ENCODE measurements at regions not wholly inside any gene's neighbourhood (a gene's known extent, or its start where the extent isn't known, plus 50 kb on each side); places are given as distances from the start of the nearest gene placed in this dataset.

DNA sequence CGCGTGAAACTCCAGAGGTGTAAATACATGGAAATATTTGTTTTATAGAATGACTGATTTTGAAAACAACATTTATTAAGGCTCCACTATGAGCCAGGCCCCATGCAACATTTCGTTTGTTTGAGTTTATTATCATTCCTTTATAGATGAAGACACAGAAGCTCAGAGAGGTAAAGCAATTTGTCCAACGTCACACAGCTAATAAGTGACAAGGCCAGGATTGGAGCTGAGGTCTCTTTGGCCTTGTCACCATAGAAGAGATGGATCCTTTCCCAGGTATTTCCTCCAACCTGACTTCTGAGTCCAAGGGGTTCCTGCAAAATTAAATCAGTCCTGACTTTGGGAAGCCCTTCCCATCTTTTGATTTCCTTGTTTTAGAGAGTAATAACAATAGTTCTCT, 98.0 kb downstream of the SYF2 start:
- no peak overlapping the region for H4K8ac ChIP-seq (replicated peaks; ENCODE audit: insufficient read length, low read depth, low read length)
- H3K9ac ChIP-seq (ENCODE audit: extremely low read depth, insufficient read length, low read length) = no peak overlapping the region
- no peak for DNase-seq
- no peak overlapping the region for H4K5ac ChIP-seq (ENCODE audit: insufficient read length, low read depth, low read length)
- no peak overlapping the region for H3K4ac ChIP-seq (ENCODE audit: low read depth, low read length)
- no peak overlapping the region for H3T11ph ChIP-seq (ENCODE audit: low read length)
- no peak overlapping the region for H3K23ac ChIP-seq (ENCODE audit: insufficient read length, low read depth, low read length)
- no peaks in the 10 kb centered on the region; a peak in 1 of 7 replicates for H3K36me3 Mint-ChIP-seq (ENCODE audit: insufficient read depth in 1 of 3, low read depth in 3 of 3)
- no CpG with 5 or more reads among the region's 4 CpGs for WGBS (ENCODE audit: extremely low coverage, insufficient read length, low lambda C conversion rate)
- H2BK120ac ChIP-seq (ENCODE audit: low read depth, low read length, poor library complexity, severe bottlenecking) = no peak overlapping the region
- H3K27ac Mint-ChIP-seq = no peak overlapping the region
- no peak overlapping the region for H2AFZ ChIP-seq (ENCODE audit: low read length)
- no peaks in the 10 kb centered on the region for H3K79me1 ChIP-seq (ENCODE audit: insufficient read depth, low read depth, low read length, poor library complexity, severe bottlenecking)
- no peaks in the 10 kb centered on the region for H4K20me1 ChIP-seq (ENCODE audit: control insufficient read depth, insufficient read depth, insufficient read length)
- no peaks in the 10 kb centered on the region for H3K23me2 ChIP-seq (ENCODE audit: insufficient read length, low read depth, low read length, poor library complexity, severe bottlenecking)
- no peaks in the 10 kb centered on the region for H3K27me3 ChIP-seq (ENCODE audit: insufficient read depth, low read length)
- no peak overlapping the region for H3K14ac ChIP-seq (ENCODE audit: insufficient read depth, low read length)
- H3K4me3 Mint-ChIP-seq = no peak overlapping the region; a peak in 1 of 5 replicates
- no peak overlapping the region for H2BK20ac ChIP-seq (ENCODE audit: low read depth, low read length, poor library complexity, severe bottlenecking)
- H3K4me1 ChIP-seq (ENCODE audit: insufficient read depth, low read length) = no peaks in the 10 kb centered on the region
- H3K79me2 ChIP-seq (ENCODE audit: insufficient read depth, low read length) = no peaks in the 10 kb centered on the region
- TF ChIP-seq, protein P1, sequence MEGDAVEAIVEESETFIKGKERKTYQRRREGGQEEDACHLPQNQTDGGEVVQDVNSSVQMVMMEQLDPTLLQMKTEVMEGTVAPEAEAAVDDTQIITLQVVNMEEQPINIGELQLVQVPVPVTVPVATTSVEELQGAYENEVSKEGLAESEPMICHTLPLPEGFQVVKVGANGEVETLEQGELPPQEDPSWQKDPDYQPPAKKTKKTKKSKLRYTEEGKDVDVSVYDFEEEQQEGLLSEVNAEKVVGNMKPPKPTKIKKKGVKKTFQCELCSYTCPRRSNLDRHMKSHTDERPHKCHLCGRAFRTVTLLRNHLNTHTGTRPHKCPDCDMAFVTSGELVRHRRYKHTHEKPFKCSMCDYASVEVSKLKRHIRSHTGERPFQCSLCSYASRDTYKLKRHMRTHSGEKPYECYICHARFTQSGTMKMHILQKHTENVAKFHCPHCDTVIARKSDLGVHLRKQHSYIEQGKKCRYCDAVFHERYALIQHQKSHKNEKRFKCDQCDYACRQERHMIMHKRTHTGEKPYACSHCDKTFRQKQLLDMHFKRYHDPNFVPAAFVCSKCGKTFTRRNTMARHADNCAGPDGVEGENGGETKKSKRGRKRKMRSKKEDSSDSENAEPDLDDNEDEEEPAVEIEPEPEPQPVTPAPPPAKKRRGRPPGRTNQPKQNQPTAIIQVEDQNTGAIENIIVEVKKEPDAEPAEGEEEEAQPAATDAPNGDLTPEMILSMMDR (conservative IDR thresholded peaks at IDR 0.05) = no peak
- no peak overlapping the region for H3K27ac ChIP-seq (ENCODE audit: insufficient read length, low read depth, low read length)
- no peak overlapping the region for H3K18ac ChIP-seq (ENCODE audit: insufficient read length, low read depth, low read length)
- H3K56ac ChIP-seq (ENCODE audit: insufficient read length, low read depth, low read length) = no peak overlapping the region
- H2BK12ac ChIP-seq (ENCODE audit: insufficient read length, low read depth, low read length) = no peak overlapping the region
- H2BK15ac ChIP-seq (ENCODE audit: low read depth, low read length) = no peak overlapping the region
- no peak overlapping the region for H2BK5ac ChIP-seq (ENCODE audit: insufficient read length, low read length)
- H3K4me2 ChIP-seq (ENCODE audit: insufficient read depth, insufficient read length, low read length) = no peak overlapping the region
- H4K91ac ChIP-seq (ENCODE audit: insufficient read length, low read depth, low read length) = no peak overlapping the region
- H3K9me3 ChIP-seq (ENCODE audit: control insufficient read depth, low read depth, low read length) = no peaks in the 10 kb centered on the region
- peaks cover 5 to 6% of the 10 kb centered on the region in 2 experiments for H3K4me1 Mint-ChIP-seq
- peaks cover 1% of the 10 kb centered on the region for H3K27me3 Mint-ChIP-seq (ENCODE audit: low read depth)
- no peak overlapping the region for H2AK5ac ChIP-seq (ENCODE audit: insufficient read length, low read length)
- H3K9me3 Mint-ChIP-seq = no peaks in the 10 kb centered on the region

Measured in H9 (cell line).